GM21423 (cell line): ENCODE measurements at regions not wholly inside any gene's neighbourhood (a gene's known extent, or its start where the extent isn't known, plus 50 kb on each side); places are given as distances from the start of the nearest gene placed in this dataset.
"Not testable (repeated sequence)": the region's sequence is repeated elsewhere in the genome, so short reads cannot be mapped to it uniquely, and the experiment has no call there.

Experiments
- ATAC-seq: cut with Tn5 transposase; IDR thresholded peaks from one replicate; pipeline ENCODE4 v1.9.1; 2021; ENCODE audit warnings: mild to moderate bottlenecking, moderate library complexity; ENCODE audit not compliant: unreplicated experiment

DNA sequence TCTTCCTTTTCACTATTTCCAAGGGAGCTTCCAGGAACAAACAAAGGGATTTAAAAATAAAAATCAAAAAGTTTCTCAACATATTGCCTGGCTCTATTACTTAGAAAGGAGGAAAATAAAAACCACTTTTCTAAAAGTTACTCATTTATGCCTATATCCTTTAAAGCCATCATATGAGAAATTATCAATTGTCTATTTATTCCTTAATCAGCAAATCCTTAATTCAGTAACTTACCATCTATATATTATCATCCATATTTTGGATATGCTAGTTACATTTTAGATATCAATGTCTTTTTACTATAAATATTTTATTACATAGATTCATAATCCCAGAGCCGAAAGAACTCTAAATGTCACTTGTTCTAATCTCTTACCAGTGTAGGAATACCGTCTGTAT lies 481.5 kb upstream of the ANO5 start:
- ATAC-seq, result no peak

DNA sequence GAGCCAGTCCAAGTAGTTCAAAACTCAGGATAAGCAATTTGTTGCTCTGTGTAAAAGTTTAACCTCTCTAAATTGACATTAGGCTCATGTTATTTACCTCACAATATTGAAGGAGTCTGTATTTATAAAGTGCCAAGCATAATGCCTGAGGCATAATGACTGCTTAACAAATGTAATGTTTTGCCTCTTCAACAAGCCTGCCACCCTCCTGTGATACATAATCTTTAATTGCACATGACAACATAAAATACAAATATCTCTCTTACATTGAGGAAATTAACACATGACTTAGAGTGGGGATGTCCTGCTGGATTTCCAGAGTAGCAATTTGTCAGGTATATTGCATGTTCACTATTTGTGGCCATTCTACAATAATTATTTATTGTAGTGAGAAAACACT lies 469.2 kb upstream of the ANO5 start:
- ATAC-seq, result no peak

DNA sequence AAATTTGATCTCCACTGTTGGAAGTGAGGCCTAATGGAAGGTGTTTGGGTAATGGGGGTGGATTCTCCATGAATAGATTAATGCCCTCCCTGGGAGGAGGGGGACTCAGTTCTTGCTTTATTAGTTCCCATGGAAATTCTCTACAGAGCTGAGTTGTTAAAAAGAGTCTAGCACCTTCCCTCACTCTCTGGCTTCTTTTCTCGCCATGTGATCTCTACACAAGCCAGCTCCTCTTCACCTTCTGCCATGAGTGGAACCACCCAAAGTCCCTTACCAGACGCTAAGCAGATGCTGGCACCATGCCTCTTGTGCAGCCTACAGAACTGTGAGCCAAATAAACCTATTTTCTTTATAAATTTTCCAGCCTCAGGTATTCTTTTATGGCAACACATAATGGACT lies 465.8 kb upstream of the ANO5 start:
- ATAC-seq, result no peak

DNA sequence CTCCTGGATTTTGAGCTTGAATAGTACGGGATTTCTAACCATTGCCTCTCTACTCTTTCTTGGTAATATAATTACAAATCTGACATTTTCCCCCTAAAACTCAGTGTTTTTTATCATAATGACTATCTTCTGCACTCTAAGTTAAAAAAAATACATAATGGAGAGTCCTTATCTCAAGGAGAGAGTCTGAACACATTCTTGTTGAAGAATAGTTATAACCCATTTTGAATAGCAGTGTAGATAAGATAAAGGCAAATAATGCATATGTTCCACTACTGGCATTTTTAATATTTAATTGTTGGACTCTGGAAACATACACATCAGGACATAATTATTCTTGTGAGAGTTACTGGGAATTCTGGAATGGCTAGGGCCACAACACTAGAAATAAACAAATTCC lies 456.5 kb upstream of the ANO5 start:
- no peak for ATAC-seq

DNA sequence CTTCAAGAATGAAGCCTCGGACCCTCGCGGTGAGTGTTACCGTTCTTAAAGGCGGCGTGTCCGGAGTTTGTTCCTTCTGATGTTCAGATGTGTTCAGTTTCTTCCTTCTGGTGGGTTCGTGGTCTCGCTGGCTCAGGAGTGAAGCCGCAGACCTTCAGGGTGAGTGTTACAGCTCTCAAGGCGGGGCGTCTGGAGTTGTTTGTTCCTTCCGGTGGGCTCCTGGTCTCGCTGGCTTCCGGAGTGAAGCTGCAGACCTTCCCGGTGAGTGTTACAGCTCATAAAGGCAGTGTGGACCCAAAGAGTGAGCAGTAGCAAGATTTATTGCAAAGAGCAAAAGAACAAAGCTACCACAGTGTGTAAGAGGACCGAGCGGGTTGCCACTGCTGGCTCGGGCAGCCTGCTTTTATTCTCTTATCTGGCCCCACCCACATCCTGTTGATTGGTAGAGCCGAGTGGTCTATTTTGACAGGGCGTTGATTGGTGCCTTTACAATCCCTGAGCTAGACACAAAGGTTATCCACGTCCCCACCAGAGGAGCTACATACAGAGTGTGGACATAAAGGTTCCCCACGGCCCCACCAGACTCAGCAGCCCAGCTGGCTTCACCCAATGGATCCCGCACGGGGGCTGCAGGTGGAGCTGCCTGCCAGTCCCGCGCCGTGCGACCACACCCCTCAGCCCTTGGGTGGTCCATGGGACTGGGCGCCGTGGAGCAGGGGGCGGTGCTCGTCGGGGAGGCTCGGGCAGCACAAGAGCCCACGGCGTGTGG lies 440.2 kb upstream of the ANO5 start:
- not testable (repeated sequence) for ATAC-seq

DNA sequence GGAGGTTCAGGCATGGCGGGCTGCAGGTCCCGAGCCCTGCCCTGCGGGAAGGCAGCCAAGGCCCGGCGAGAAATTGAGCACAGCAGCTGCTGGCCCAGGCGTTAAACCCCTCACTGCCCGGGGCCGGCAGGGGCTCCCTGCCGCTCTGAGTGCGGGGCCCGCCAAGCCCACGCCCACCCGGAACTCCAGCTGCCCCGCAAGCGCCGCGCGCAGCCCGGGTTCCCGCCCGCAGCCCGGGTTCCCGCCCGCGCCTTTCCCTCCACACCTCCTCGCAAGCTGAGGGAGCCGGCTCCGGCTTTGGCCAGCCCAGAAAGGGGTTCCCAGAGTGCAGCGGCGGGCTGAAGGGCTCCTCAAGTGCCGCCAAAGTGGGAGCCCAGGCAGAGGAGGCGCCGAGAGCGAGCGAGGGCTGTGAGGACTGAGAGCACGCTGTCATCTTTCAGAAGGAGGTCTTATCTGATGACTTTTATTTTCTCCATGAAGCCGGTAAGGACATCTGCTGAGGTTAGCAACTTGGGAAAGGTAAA lies 439.6 kb upstream of the ANO5 start:
- not testable (repeated sequence) for ATAC-seq

DNA sequence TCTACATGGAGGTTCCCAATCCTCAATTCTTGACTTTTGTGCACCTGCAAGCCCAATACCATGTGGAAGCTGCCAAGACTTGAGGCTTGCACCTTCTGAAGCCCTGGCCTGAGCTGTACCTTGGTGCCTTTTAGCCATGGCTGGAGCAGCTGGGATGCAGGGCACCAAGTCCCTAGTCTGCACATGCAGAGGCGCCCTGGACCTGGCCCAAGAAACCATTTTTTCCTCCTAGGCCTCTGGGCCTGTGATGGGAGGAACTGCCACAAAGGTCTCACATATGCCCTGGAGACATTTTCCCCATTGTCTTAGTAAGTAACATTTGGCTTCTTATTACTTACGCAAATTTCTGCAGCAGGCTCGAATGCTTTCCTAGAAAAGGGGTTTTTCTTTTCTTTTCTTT lies 431.9 kb upstream of the ANO5 start:
- ATAC-seq, result no peak

DNA sequence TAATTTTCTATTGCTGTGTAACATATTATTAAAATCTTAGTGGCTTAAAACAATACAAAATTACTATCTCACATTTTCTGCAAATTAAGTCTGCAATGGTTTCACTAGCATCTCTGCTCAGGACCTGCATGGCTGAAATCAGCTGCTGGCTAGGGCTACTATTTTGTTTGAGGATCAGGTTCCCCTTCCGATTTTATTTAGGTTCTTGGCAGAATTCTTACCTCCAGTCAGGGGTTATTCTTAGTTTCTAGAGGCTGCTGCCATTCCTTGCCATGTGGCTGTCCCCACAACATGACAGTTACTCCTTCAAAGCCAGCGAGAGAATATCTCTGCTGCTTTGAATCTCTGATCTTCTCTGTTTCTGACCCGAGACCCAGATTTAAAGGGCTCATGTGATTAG lies 424.5 kb upstream of the ANO5 start:
- no peak for ATAC-seq

DNA sequence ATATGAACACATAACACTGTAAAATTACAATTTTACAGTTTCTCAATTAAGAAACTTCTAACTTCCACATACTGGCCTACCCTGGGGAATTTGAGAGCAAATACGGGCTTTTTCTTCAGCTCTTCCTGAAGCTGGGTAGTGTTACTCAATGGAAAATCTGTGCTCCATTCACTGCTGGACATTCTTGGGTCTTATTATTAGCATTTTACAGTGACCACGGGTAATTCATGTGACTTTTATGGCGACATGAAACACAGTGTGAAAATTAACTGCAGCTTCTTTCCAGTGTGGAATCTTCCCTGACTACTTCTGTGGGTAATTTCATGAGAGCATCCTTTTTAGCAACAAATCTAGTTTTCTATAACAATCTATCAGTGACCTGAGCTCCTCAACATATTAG lies 423.7 kb upstream of the ANO5 start:
- ATAC-seq, result no peak

DNA sequence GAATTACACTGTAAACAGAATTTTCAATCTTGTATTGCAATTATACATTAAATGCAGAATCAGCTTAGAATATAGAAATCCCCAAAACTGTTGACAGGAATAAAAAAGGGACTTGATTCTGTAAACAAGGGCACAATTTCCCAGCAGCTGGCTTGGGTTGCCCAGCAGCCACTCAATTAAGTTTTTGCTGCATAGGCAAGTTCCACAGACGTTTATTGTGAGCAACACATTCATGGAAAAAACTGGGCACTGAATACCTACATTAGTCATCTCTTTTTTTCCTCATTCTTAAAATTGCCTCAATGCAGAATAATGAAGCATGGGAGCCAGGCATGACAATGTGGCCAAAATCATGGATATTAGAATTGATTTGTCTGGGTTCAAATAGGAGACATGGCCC lies 421.8 kb upstream of the ANO5 start:
- ATAC-seq, result no peak

DNA sequence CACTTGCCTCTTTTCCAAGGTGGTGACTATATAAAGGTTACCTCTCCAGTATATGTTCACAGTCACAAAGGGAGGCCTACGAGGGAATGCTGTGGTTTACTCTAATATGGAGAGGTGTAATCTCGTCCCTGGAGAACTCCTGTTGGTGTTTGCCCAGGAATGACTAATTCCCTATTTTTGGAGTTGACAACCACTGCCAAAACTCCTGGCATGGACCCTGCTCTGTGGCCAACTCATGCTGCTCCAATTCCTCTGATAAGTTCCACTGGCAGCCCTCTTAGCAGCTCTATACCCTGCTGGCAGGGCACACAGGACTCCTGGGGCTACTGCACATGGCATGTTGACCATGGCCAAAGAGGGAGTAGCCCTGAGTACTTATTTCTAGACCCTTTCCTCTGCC lies 418.7 kb upstream of the ANO5 start:
- ATAC-seq, result no peak

DNA sequence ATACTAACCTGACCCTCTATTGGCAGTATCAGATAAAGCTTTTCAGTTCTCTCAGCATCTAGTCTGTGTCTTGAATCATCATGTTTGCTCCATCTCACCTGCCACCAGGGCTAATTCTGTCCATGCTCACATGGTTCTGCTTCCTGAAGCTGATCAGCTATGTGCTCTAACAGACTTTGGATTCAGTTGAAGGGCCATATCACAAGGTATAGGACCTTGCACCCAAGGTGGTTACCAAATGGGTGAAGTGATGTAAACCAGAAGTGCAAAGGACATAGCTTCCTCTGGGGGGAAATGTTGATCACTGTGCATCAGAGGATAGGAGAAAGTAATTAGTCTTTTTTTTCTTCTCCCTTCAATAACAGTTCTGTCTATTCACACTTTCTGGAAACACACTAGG lies 417.0 kb upstream of the ANO5 start:
- no peak for ATAC-seq

DNA sequence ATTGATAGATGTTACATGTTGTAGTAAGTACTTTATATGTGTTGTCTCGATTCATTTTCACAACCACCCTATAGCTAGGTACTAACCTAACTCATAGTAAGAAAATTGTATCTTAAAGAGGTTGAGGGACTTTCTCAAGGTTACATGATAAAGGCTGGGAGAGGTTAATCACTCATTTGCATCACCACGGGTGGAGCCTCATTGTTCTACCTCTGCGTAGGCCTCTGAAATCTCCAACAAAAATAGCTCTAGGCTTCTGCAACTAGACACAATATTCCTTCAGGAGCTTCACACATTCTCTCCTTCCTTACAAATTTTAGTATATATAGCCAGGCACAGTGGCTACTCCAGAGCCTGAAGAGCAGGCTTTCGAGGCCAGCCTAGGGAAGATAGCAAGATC lies 408.9 kb upstream of the ANO5 start:
- ATAC-seq, result no peak

DNA sequence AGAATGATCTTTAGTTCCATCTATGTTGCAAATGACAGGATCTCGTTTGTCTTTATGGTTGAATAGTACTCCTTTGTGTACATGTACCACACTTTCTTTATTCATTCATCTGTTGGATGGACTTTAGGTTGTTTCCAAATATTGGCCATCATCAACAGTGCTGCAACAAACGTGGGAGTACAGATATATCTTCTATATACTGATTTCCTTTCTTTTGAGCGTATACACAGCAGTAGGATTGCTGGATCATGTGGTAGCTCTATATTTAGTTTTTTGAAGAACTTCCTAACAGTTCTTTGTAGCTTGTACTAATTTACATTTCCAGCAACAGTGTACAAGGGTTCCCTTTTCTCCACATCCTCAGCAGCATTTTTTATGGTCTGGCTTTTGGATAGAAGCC lies 407.5 kb upstream of the ANO5 start:
- no peak for ATAC-seq

DNA sequence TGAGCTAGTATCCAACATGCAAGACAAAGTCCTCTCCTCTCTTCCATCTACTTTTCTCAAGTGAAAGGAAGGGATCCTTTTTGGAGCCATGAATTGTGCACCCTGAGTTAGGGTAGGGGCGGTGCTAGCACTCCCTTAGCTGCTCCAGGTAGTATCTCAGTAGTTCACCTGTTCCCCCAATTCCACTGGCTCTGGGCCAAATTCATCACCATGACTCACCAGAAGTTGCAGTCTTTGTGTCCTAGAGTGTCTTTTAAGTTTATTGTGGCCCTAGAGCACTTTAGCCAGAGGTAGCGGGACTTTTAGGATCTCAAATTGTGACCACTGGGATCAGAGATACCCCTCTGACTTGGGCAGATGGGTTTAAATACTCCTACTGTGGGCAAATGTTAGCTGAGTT lies 398.6 kb upstream of the ANO5 start:
- no peak for ATAC-seq

DNA sequence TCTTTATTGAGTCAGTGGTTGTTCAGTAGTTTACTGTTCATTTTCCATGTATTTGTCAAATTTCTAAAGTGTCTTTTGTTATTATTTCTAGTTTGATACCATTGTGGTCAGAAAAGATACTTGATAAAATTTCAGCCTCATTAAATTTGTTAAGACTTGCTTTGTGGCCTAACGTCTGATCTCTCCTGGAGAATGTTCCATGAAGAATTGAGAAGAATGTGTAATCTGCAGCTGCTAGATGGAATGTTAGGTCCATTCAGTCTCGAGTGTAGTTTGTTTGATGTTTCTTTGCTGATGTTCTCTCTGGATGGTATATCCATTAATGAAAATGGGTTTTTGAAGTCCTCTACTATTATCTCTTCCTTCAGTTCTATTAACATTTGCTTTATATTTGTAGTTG lies 394.7 kb upstream of the ANO5 start:
- no peak for ATAC-seq

DNA sequence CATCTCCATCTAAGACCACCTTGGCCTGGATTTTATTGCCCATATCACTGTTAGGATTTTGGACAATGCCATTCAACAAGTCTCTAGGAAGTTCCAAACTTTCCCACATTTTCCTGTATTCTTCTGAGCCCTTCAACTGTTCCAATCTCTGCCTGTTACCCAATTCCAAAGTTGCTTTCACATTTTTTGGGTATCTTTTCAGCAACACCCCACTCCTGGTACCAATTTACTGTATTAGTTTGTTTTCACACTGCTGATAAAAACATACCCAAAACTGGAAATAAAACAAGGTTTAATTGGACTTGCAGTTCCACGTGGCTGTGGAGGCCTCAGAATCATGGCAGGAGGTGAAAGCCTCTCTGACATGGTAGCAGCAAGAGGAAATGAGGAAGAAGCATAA lies 388.4 kb upstream of the ANO5 start:
- not testable (repeated sequence) for ATAC-seq

DNA sequence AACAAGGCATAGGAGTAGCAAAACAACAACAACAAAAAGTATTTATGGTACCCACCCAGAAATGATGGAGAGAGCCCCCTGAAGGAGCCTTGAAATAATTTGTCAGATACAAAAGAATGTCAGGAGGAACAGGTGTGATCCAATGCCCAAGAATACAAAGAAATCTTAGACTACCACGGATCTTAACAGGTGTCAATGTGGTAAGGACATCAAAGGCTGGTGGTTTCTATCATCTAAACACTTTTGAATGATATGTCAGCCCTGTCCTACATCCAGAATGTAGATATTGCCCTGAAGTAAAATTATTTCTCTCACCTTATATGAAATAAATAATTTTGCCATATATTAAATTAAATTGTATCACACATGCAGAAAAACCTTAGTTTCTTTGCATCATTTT lies 386.4 kb upstream of the ANO5 start:
- no peak for ATAC-seq

DNA sequence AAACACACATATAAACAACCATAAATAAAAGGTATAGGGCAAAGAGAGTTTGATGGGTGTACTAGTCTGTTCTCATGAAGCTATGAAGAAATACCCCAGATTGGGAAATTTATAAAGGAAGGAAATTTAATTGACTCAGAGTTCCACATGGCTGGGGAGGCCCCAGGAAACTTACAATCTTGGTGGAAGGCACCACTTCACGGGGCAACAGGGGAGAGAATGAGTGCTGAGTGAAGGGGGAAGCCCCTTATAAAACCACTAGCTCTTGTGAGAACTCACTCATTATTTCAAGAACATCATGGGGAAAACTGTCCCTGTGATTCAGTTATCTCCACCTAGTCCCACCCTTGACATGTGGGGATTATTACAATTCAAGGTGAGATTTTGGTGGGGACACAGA lies 385.9 kb upstream of the ANO5 start:
- peak; percentile 31 for ATAC-seq

DNA sequence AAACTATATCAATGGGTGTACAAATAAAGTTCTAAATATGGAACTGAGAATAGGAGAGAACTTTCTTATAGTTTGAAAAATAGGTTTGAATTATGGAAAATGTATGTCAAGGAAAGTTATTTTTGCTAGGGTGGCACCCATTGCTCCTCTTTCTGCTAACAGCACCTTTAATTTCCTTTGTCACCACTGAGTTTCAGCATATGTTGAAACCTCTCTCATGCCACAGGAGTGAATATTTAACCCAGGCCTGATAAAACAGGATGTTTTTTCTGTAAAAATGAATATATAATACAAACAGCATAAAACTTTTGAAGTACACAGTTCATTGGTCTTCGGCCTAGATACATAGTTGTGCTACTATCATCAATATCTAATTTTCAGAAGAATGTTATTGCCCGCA lies 385.5 kb upstream of the ANO5 start:
- peak; percentile 57 for ATAC-seq

DNA sequence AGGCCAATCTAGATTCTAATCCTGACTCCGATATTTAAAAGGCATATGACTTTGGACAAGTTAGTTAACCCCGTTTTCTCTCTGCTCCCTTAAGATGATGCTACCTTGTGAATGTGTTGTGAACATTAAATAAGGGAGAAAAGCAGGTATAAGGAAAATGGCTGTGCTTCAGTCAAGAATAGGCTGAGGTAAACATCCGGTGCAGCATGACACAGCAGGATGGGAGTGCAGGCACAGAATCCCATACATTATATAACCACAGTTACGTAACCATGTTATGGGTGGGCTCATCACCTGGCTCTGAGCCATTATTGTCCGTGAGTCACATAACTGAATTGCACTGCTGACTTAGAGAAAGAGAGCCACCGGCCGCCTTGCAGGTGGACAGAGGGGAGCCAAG lies 382.2 kb upstream of the ANO5 start:
- ATAC-seq, result no peak

DNA sequence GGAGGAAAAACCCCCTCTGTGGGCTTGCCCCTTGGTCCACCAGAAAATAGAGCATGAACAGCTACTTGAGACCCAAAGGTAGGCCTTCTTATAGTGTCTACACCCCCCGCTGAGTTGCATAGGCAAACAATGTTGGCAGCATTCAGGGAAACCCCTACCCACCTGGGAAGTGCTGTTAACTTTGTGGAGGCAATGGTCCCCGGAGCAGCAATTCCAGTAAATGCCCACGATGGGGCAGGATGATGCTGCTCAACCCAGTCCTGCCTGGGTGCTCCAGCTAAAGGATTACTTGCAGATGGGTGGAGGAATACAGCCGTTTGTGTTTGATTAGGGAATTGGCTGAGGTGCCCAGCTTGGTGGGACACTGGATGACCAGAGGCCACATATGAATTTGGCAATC lies 381.3 kb upstream of the ANO5 start:
- ATAC-seq, result no peak

DNA sequence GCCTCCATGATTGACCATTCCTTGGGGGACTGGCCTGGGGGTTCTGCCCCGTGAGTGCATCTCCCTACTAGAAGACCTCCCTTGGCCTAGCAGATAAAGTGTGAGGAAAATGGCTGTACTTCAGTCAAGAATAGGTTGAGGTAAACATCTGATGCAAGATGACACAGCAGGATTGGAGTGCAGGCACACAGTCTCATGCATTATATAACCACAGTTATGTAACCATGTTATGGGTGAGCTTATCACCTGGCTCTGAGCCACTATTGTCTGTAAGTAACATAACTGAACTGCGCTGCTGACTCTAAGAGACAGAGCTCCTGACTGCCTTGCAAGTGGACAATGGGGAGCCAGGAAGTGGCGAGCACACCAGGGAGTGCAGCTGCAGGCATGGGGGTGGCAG lies 378.7 kb upstream of the ANO5 start:
- ATAC-seq, result no peak
